H1 (cell line): ENCODE measurements at regions not wholly inside any gene's neighbourhood (a gene's known extent, or its start where the extent isn't known, plus 50 kb on each side); places are given as distances from the start of the nearest gene placed in this dataset.
A peak's percentile ranks its signal among the peaks of the same experiment; 100 is the strongest.

Experiments used
- CTCF ChIA-PET: fragments of 300-600 bp; sonication (Branson Sonifier 250); formaldehyde crosslinking; loops from one replicate; lab custom pipeline; 2021; ENCODE audit not compliant: partially characterized antibody; lab: Charles Lee
- POLR2A ChIA-PET: fragments of 300-600 bp; sonication (Branson Sonifier 250); formaldehyde crosslinking; loops from one replicate; lab custom pipeline; 2021; ENCODE audit warnings: inconsistent platforms; ENCODE audit not compliant: partially characterized antibody; lab: Charles Lee
- DNase-seq, 2 experiments: peaks; one replicate each; pipeline versions ENCODE4 v3.0.0 to v3.0.0-alpha.2; 2010 to 2022; ENCODE audit warnings: low spot score in 2 of 2, low read depth in 1 of 2, mixed read lengths in 1 of 2
- FAIRE-seq: peaks from 2 replicates; lab custom pipeline; 2011; peaks lifted over from hg19 to GRCh38; lab: Jason Lieb, UNC
- H2AFZ ChIP-seq: 2 replicates; pipeline ENCODE4 v1.8.1; 2012; ENCODE audit warnings: low read length, inconsistent platforms
- H2AK5ac ChIP-seq: 2 replicates; pipeline ENCODE4 v1.6.1; 2013; ENCODE audit warnings: low read depth, low read length
- H2BK120ac ChIP-seq: replicated peaks from 2 replicates; pipeline ENCODE3; 2013; ENCODE audit warnings: low read depth, low read length, inconsistent platforms
- H2BK12ac ChIP-seq: 2 replicates; pipeline ENCODE4 v1.6.1; 2013; ENCODE audit warnings: low read depth, low read length
- H2BK15ac ChIP-seq: 2 replicates; pipeline ENCODE4 v1.6.1; 2013; ENCODE audit warnings: low read length
- H2BK20ac ChIP-seq: 2 replicates; pipeline ENCODE4 v1.6.1; 2013; ENCODE audit warnings: low read length
- H2BK5ac ChIP-seq: 2 replicates; pipeline ENCODE4 v1.6.1; 2013; ENCODE audit warnings: low read depth, low read length
- H3K14ac ChIP-seq: 2 replicates; pipeline ENCODE4 v1.6.1; 2013; ENCODE audit warnings: inconsistent platforms; ENCODE audit not compliant: insufficient read length
- H3K18ac ChIP-seq: 2 replicates; pipeline ENCODE4 v1.6.1; 2013; ENCODE audit warnings: low read length; ENCODE audit errors: extremely low read depth
- H3K23ac ChIP-seq: 2 replicates; pipeline ENCODE4 v1.6.1; 2013; ENCODE audit warnings: inconsistent platforms; ENCODE audit not compliant: insufficient read length
- H3K23me2 ChIP-seq: 2 replicates; pipeline ENCODE4 v1.6.1; 2013; ENCODE audit warnings: low read depth, low read length
- H3K27ac ChIP-seq: 2 replicates; pipeline ENCODE4 v1.6.1; 2011; ENCODE audit warnings: low read depth, low read length, inconsistent platforms
- H3K27me3 ChIP-seq, 4 experiments: replicated peaks in 1 of 4; 1 replicate in 1 of 4; 2 replicates in 3 of 4; pipeline versions ENCODE4 v1.6.1 to v1.8.1; 2011 to 2013; ENCODE audit warnings: low read length in 3 of 4, mild to moderate bottlenecking in 3 of 4, inconsistent platforms in 2 of 4, mixed read lengths in 2 of 4, moderate library complexity in 1 of 4; ENCODE audit not compliant: control insufficient read depth in 3 of 4, insufficient read depth in 3 of 4; ENCODE audit errors: extremely low read depth in 1 of 4
- H3K36me3 ChIP-seq, 4 experiments: 2 replicates each; pipeline versions ENCODE4 v1.6.1 to v1.8.1; 2011 to 2013; ENCODE audit warnings: mild to moderate bottlenecking in 4 of 4, low read length in 3 of 4, moderate library complexity in 2 of 4, control low read depth in 1 of 4, inconsistent platforms in 1 of 4; ENCODE audit not compliant: insufficient read depth in 4 of 4, control insufficient read depth in 2 of 4
- H3K4ac ChIP-seq: replicated peaks from 2 replicates; pipeline ENCODE3; 2013; ENCODE audit warnings: low read length, low read depth, mixed read lengths, inconsistent platforms; ENCODE audit not compliant: insufficient read length
- H3K4me1 ChIP-seq, 4 experiments: replicated peaks in 1 of 4; 1 replicate in 1 of 4; 2 replicates in 3 of 4; pipeline versions ENCODE4 v1.6.1 to v1.8.1; 2011 to 2013; ENCODE audit warnings: low read length in 3 of 4, inconsistent platforms in 2 of 4, mixed read lengths in 1 of 4; ENCODE audit not compliant: insufficient read depth in 4 of 4, control insufficient read depth in 3 of 4
- H3K4me2 ChIP-seq, 2 experiments: 2 replicates each; pipeline versions ENCODE4 v1.6.1 to v1.8.1; 2011 to 2013; ENCODE audit warnings: low read depth in 2 of 2, low read length in 2 of 2, control low read depth in 1 of 2, inconsistent platforms in 1 of 2, mild to moderate bottlenecking in 1 of 2; ENCODE audit not compliant: insufficient read depth in 1 of 2
- H3K4me3 ChIP-seq, 4 experiments: fragments of 200-600, 300-600 bp in 1 of 4; sonication (generic), shearing (Covaris generic), sonication (Bioruptor Twin) in 1 of 4; 2 replicates each; pipeline versions ENCODE4 v1.5.1 to v1.8.1; 2011 to 2016; ENCODE audit warnings: low read length in 4 of 4, low read depth in 3 of 4, control low read depth in 2 of 4, inconsistent platforms in 2 of 4, mild to moderate bottlenecking in 2 of 4, mixed read lengths in 1 of 4, moderate library complexity in 1 of 4; ENCODE audit not compliant: insufficient read depth in 2 of 4; ENCODE audit errors: extremely low read depth in 1 of 4
- H3K56ac ChIP-seq: replicated peaks from 2 replicates; pipeline ENCODE3; 2013; ENCODE audit warnings: low read depth, mild to moderate bottlenecking, mixed read lengths, low read length, inconsistent platforms; ENCODE audit not compliant: insufficient read length
- H3K79me1 ChIP-seq: 2 replicates; pipeline ENCODE4 v1.6.1; 2013; ENCODE audit warnings: low read depth, low read length, control low read depth
- H3K79me2 ChIP-seq, 2 experiments: 2 replicates each; pipeline versions ENCODE4 v1.6.1 to v1.8.1; 2012 to 2013; ENCODE audit warnings: low read length in 2 of 2, mild to moderate bottlenecking in 2 of 2, inconsistent platforms in 1 of 2; ENCODE audit not compliant: insufficient read depth in 2 of 2, control insufficient read depth in 1 of 2
- H3K9ac ChIP-seq, 4 experiments: replicated peaks in 1 of 4; 1 replicate in 1 of 4; 2 replicates in 3 of 4; pipeline versions ENCODE4 v1.6.1 to v1.8.1; 2011 to 2013; ENCODE audit warnings: low read depth in 3 of 4, low read length in 3 of 4, control low read depth in 2 of 4, mild to moderate bottlenecking in 2 of 4, moderate library complexity in 2 of 4, inconsistent platforms in 1 of 4; ENCODE audit errors: extremely low read depth in 1 of 4
- H3K9me3 ChIP-seq, 2 experiments: 2 replicates each; pipeline versions ENCODE4 v1.6.1 to v1.8.1; 2012 to 2013; ENCODE audit warnings: mild to moderate bottlenecking in 2 of 2, moderate library complexity in 2 of 2, control low read depth in 1 of 2, inconsistent platforms in 1 of 2, low read depth in 1 of 2, low read length in 1 of 2, mixed read lengths in 1 of 2; ENCODE audit not compliant: insufficient read depth in 2 of 2
- H4K20me1 ChIP-seq, 2 experiments: replicated peaks in 1 of 2; 2 replicates each; pipeline versions ENCODE3 to v1.8.1; 2011 to 2013; ENCODE audit warnings: inconsistent platforms in 2 of 2, low read length in 2 of 2, mild to moderate bottlenecking in 1 of 2; ENCODE audit not compliant: insufficient read depth in 2 of 2, control insufficient read depth in 1 of 2
- H4K5ac ChIP-seq: 2 replicates; pipeline ENCODE4 v1.6.1; 2013; ENCODE audit warnings: low read length, low read depth, mixed read lengths, inconsistent platforms; ENCODE audit not compliant: insufficient read length
- H4K8ac ChIP-seq: 2 replicates; pipeline ENCODE4 v1.8.0; 2013; ENCODE audit warnings: mild to moderate bottlenecking, moderate library complexity, low read length, inconsistent platforms; ENCODE audit not compliant: insufficient read depth; ENCODE audit errors: extremely low read depth
- H4K91ac ChIP-seq: replicated peaks from 2 replicates; pipeline ENCODE3; 2013; ENCODE audit warnings: low read length, mixed read lengths, inconsistent platforms; ENCODE audit not compliant: insufficient read length
- ATF3 ChIP-seq: IDR thresholded peaks from 2 replicates; pipeline ENCODE4 v1.6.1; 2011; ENCODE audit warnings: low read depth, mild to moderate bottlenecking, low read length; ENCODE audit not compliant: insufficient read depth
- CREB1 ChIP-seq: IDR thresholded peaks from 2 replicates; pipeline ENCODE4 v1.6.1; 2012; ENCODE audit warnings: inconsistent platforms
- EZH2 ChIP-seq: fragments of 200-600 bp; sonication (generic); IDR thresholded peaks from 2 replicates; pipeline ENCODE4 v1.7.1; 2012; ENCODE audit warnings: low read depth, mild to moderate bottlenecking, moderate library complexity, low read length, inconsistent platforms; ENCODE audit not compliant: severe bottlenecking
- SP2 ChIP-seq: IDR thresholded peaks from 2 replicates; pipeline ENCODE4 v1.6.1; 2012; ENCODE audit warnings: mild to moderate bottlenecking, low read length, inconsistent platforms
- ZNF274 ChIP-seq: IDR thresholded peaks from 2 replicates; pipeline ENCODE4 v1.7.0; 2012; ENCODE audit warnings: low read length, borderline replicate concordance; ENCODE audit errors: extremely low read depth
- WGBS, 2 experiments: shearing (Covaris generic) in 1 of 2; methylation state at CpG; one replicate each; pipeline versions ENCODE4 v1.1.6 to v1.1.7; 2013 to 2015; ENCODE audit warnings: low lambda C conversion rate in 2 of 2, mixed read lengths in 2 of 2, inconsistent platforms in 1 of 2, low coverage in 1 of 2, missing lambda C conversion rate in 1 of 2; ENCODE audit not compliant: insufficient replicate concordance in 2 of 2, insufficient coverage in 1 of 2, insufficient read length in 1 of 2; ENCODE audit errors: extremely low coverage in 1 of 2, missing lambda C conversion rate in 1 of 2; 5-methylcytosine and 5-hydroxymethylcytosine counted together

DNA sequence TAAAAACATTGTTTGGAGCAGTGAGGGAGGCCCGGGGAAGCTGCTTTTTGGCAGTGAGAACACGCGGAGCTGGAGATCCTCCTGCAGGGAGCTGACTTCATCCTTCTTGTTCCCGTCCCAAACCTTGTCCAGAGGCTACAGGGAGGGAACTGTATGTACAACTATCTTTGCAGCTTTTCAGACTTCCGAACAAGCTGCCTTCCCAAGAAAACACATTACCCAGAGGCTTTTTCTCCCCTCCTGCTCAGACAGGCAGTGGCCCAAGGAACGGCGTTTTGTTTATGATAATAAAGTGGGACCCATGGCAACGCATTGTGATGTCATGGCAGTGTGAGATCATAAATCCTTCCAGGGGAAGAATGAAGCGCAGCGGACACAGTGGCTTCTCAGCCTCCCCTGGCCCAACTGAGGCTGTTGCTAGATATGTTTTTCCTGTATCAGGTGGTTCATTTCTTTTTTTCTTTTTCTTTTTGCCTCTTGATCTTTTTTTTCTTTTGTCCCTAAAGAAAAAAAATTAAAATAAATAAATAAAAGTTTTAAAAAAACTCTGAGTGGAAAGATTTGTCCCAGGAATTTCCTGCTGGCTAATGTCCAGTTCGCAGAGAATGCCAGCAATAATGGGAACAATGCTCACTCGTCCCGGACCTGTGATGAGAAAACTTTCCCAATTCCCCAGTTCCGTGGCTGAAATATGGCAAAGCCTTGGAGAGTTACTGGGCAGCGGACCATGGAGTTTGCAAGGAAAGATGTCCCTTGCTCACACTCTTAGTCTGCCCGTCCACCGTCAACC, 103.4 kb upstream of the MAP1LC3B2 start:
- Histone ChIP-seq H3K36me3 (no peaks in the 10 kb centered on the region), H2AFZ (peak overlapping the region; percentile 99), H3K14ac (no peak overlapping the region), H3K79me1 (no peaks in the 10 kb centered on the region), H3K9me3 (no peaks in the 10 kb centered on the region), H2BK5ac (no peak overlapping the region), H3K79me2 (no peaks in the 10 kb centered on the region), H3K27ac (no peak overlapping the region), H3K9ac (no peak overlapping the region), H3K4ac (no peak overlapping the region), H3K4me3 (no peak overlapping the region), H4K91ac (no peak overlapping the region), H2BK20ac (no peak overlapping the region), H4K20me1 (no peaks in the 10 kb centered on the region), H2AK5ac (no peak overlapping the region), H4K5ac (no peak overlapping the region), H3K4me2 (peak overlapping the region in 1 of 2 experiments; percentile 23; a peak in 1 of 4 replicates), H2BK15ac (peak overlapping the region; percentile 83; the same call in 1 of the 2 replicates), H2BK120ac (no peak overlapping the region), H3K4me1 (peaks cover 0 to 13% (median 2%) of the 10 kb centered on the region in 4 experiments; a peak in 5 of 7 replicates), H3K27me3 (no peaks in the 10 kb centered on the region), H2BK12ac (peak overlapping the region; percentile 91), H3K23ac (no peak overlapping the region), H3K56ac (no peak overlapping the region), H4K8ac (no peak overlapping the region; the same call in 1 of the 2 replicates), H3K23me2 (no peaks in the 10 kb centered on the region), H3K18ac (peak overlapping the region; percentile 3)
- 81% methylated on average over 17 of the region's 17 CpGs; no CpG with 5 or more reads in 1 of the 2 experiments for WGBS, 2 experiments
- TF ChIP-seq CREB1 (0 out of 2 replicates have a peak, but pooled peaks have one; percentile 51), ZNF274 (no peak), EZH2 (no peak), ATF3 (no peak), SP2 (no peak)
- DNase-seq (no peak), FAIRE-seq (no peak)
- CTCF ChIA-PET = interaction anchor here (1.2 to 1.5 kb wide), 4 partner anchors 9 to 92 kb away, joined by 3 to 5 read pairs (median 3); no protein-coding TSS in a partner anchor
- POLR2A ChIA-PET = no interaction called here
